Tibial nerve (tissue), 3 donors: ENCODE measurements at regions not wholly inside any gene's neighbourhood (a gene's known extent, or its start where the extent isn't known, plus 50 kb on each side); places are given as distances from the start of the nearest gene placed in this dataset.

ENCODE experiments used
- CTCF ChIP-seq, 5 experiments: fragments of 200-600 bp in 3 of 5; fragments of 450-650 bp in 2 of 5; sonication (generic) in 3 of 5; IDR thresholded peaks; one replicate each; pipeline ENCODE4 v1.5.1; 2016 to 2019; ENCODE audit warnings: antibody characterized with exemption in 5 of 5, mild to moderate bottlenecking in 3 of 5, moderate library complexity in 2 of 5
- POLR2A ChIP-seq, 2 donors: fragments of 450-650 bp; IDR thresholded peaks; one replicate each; pipeline ENCODE4 v1.6.1; 2017; ENCODE audit warnings: antibody characterized with exemption in 2 of 2, mild to moderate bottlenecking in 2 of 2, moderate library complexity in 2 of 2

DNA sequence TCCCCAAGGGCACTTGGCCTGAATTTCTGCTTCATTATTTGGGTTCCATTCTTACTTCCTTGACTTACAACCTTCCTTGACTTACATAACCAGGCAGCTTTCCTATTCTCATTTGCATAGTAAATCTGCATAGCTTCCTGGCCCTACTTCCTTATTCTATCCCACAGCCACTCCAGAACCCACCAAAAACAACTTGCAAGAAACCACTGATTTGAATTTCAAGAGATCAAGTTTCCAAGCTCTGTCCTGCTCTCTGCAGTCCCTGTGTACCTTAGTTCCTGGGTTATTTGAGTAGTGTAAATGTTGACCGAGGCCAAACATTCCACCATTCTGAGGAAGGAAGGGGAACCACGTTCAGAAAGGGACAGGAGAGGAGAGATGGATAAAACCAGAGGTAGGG lies 603.3 kb downstream of the PTPRC start:
- TF ChIP-seq CTCF (IDR thresholded peaks at IDR 0.05) (no peak), POLR2A (IDR thresholded peaks at IDR 0.05) (no peak)
